PC-9 (cell line): ENCODE measurements at regions not wholly inside any gene's neighbourhood (a gene's known extent, or its start where the extent isn't known, plus 50 kb on each side); places are given as distances from the start of the nearest gene placed in this dataset.

Experiments
- BruUV-seq: library from RNA; stranded (reverse); fragments of 400-500 nt; replicated peaks from 2 replicates; lab custom pipeline; 2021; lab: Mats Ljungman, UMichigan
- CTCF ChIA-PET: fragments of 300-600 bp; sonication (Branson Sonifier 250); formaldehyde crosslinking; loops from one replicate; lab custom pipeline; 2022; ENCODE audit warnings: antibody characterized with exemption; lab: Charles Lee
- POLR2A ChIA-PET: fragments of 300-600 bp; sonication (Branson Sonifier 250); formaldehyde crosslinking; loops from one replicate; lab custom pipeline; 2022; ENCODE audit warnings: antibody characterized with exemption; ENCODE audit not compliant: unreplicated experiment; lab: Charles Lee
- DNase-seq, 2 experiments: peaks; one replicate each; pipeline versions ENCODE4 v3.0.0 to v3.0.0-alpha.2; 2015 to 2022; ENCODE audit warnings: mixed read lengths in 1 of 2
- H2AFZ ChIP-seq: fragments of 200-600 bp; sonication (generic); 2 replicates; pipeline ENCODE4 v1.8.1; 2017; ENCODE audit warnings: antibody characterized with exemption
- H3F3A ChIP-seq: fragments of 200-600 bp; sonication (generic); 2 replicates; pipeline ENCODE4 v1.8.1; 2017; ENCODE audit warnings: antibody characterized with exemption, mild to moderate bottlenecking, low read depth; ENCODE audit not compliant: insufficient read depth
- H3K27ac ChIP-seq: fragments of 200-600 bp; sonication (generic); 2 replicates; pipeline ENCODE4 v1.6.1; 2016; ENCODE audit warnings: mixed run types
- H3K27me3 ChIP-seq: fragments of 200-600 bp; sonication (generic); 2 replicates; pipeline ENCODE4 v1.6.1; 2016; ENCODE audit warnings: low read depth, mixed run types; ENCODE audit not compliant: insufficient read depth
- H3K36me3 ChIP-seq: fragments of 200-600 bp; sonication (generic); 2 replicates; pipeline ENCODE4 v1.6.1; 2016; ENCODE audit warnings: low read depth, mixed run types
- H3K4me1 ChIP-seq: fragments of 200-600 bp; sonication (generic); replicated peaks from 2 replicates; pipeline ENCODE4 v1.6.1; 2016; ENCODE audit warnings: mixed run types; ENCODE audit not compliant: insufficient read depth
- H3K4me2 ChIP-seq: fragments of 200-600 bp; sonication (generic); 2 replicates; pipeline ENCODE4 v1.6.1; 2017; ENCODE audit warnings: mixed run types
- H3K4me3 ChIP-seq: fragments of 200-600 bp; sonication (generic); 2 replicates; pipeline ENCODE4 v1.6.1; 2016; ENCODE audit warnings: mixed run types
- H3K79me2 ChIP-seq: fragments of 200-600 bp; sonication (generic); 2 replicates; pipeline ENCODE4 v1.6.1; 2017; ENCODE audit warnings: low read depth, mixed run types
- H3K9me2 ChIP-seq: fragments of 200-600 bp; sonication (generic); 2 replicates; pipeline ENCODE4 v1.8.1; 2017; ENCODE audit warnings: mild to moderate bottlenecking; ENCODE audit not compliant: insufficient read depth
- H3K9me3 ChIP-seq: fragments of 200-600 bp; sonication (generic); 2 replicates; pipeline ENCODE4 v1.8.1; 2016; ENCODE audit warnings: low read depth; ENCODE audit not compliant: insufficient read depth
- H4K20me1 ChIP-seq: fragments of 200-600 bp; sonication (generic); 2 replicates; pipeline ENCODE4 v1.8.1; 2017; ENCODE audit not compliant: insufficient read depth
- CTCF ChIP-seq: fragments of 200-600 bp; sonication (generic); conservative IDR thresholded peaks from 2 replicates; pipeline ENCODE4 v1.6.1; 2017; ENCODE audit warnings: mixed run types, antibody characterized with exemption, mild to moderate bottlenecking, moderate library complexity
- EZH2 ChIP-seq: fragments of 200-600 bp; sonication (generic); IDR thresholded peaks from 2 replicates; pipeline ENCODE4 v1.8.0; 2017; ENCODE audit warnings: antibody characterized with exemption, low read depth
- intact Hi-C: fragments of 100-400 bp; cut with micrococcal nuclease; formaldehyde crosslinking; loops from one replicate; pipeline ENCODE4 v1.10.0; 2022; ENCODE audit not compliant: unreplicated experiment

- CTCF ChIA-PET, result no interaction called here
- Histone ChIP-seq H3F3A (no peaks in the 10 kb centered on the region), H3K9me2 (no peaks in the 10 kb centered on the region), H4K20me1 (no peaks in the 10 kb centered on the region), H2AFZ (no peak overlapping the region), H3K9me3 (no peaks in the 10 kb centered on the region), H3K27me3 (no peaks in the 10 kb centered on the region), H3K4me3 (no peak overlapping the region), H3K36me3 (no peaks in the 10 kb centered on the region), H3K79me2 (no peaks in the 10 kb centered on the region), H3K4me1 (no peaks in the 10 kb centered on the region), H3K27ac (no peak overlapping the region), H3K4me2 (no peak overlapping the region)
- no TSS peak for BruUV-seq
- TF ChIP-seq EZH2 (no peak), CTCF (no peak)
- intact Hi-C loops, result no loop called here
- no peak for DNase-seq
- POLR2A ChIA-PET, result no interaction called here
Measured at GRCh38 chr9:8168916-8169438, 369.4 kb upstream of the DMAC1 start.

- no peak overlapping the region for H3K27ac ChIP-seq
- BruUV-seq, result no TSS peak
- no peaks in the 10 kb centered on the region for H3F3A ChIP-seq
- intact Hi-C loops, result no loop called here
- no peak overlapping the region for H2AFZ ChIP-seq
- no peaks in the 10 kb centered on the region for H3K4me1 ChIP-seq
- H3K27me3 ChIP-seq, result no peaks in the 10 kb centered on the region
- ChIA-PET POLR2A (no interaction called here), CTCF (no interaction called here)
- DNase-seq, result no peak
- H3K79me2 ChIP-seq, result no peaks in the 10 kb centered on the region
- H4K20me1 ChIP-seq, result no peaks in the 10 kb centered on the region
- TF ChIP-seq EZH2 (no peak), CTCF (no peak)
- no peaks in the 10 kb centered on the region for H3K9me3 ChIP-seq
- no peak overlapping the region for H3K4me2 ChIP-seq
- no peaks in the 10 kb centered on the region for H3K9me2 ChIP-seq
- no peak overlapping the region for H3K4me3 ChIP-seq
- no peaks in the 10 kb centered on the region for H3K36me3 ChIP-seq
Measured at GRCh38 chr9:8160787-8161186, 361.2 kb upstream of the DMAC1 start.

GRCh38 chr9:8158574-8158973 lies 359.0 kb upstream of the DMAC1 start:
- H3K79me2 ChIP-seq, result no peaks in the 10 kb centered on the region
- DNase-seq, result no peak
- ChIA-PET POLR2A (no interaction called here), CTCF (no interaction called here)
- no peak overlapping the region for H3K4me2 ChIP-seq
- no peak overlapping the region for H3K27ac ChIP-seq
- H3K36me3 ChIP-seq, result no peaks in the 10 kb centered on the region
- H3K27me3 ChIP-seq, result no peaks in the 10 kb centered on the region
- BruUV-seq, result no TSS peak
- intact Hi-C loops, result no loop called here
- H3F3A ChIP-seq, result no peaks in the 10 kb centered on the region
- no peak overlapping the region for H2AFZ ChIP-seq
- H3K4me3 ChIP-seq, result no peak overlapping the region
- H3K9me2 ChIP-seq, result no peaks in the 10 kb centered on the region
- no peaks in the 10 kb centered on the region for H4K20me1 ChIP-seq
- no peaks in the 10 kb centered on the region for H3K9me3 ChIP-seq
- TF ChIP-seq CTCF (no peak), EZH2 (no peak)
- no peaks in the 10 kb centered on the region for H3K4me1 ChIP-seq
